Common myeloid progenitor, CD34-positive (primary cell): ENCODE measurements at regions not wholly inside any gene's neighbourhood (a gene's known extent, or its start where the extent isn't known, plus 50 kb on each side); places are given as distances from the start of the nearest gene placed in this dataset.

Experiments
- CTCF ChIA-PET: fragments of 350-600 bp; sonication (Branson Sonifier 250); formaldehyde crosslinking; loops from one replicate; lab custom pipeline; 2021; ENCODE audit warnings: antibody characterized with exemption; lab: Charles Lee
- POLR2A ChIA-PET: fragments of 350-600 bp; sonication (Branson Sonifier 250); formaldehyde crosslinking; loops from one replicate; lab custom pipeline; 2021; ENCODE audit warnings: antibody characterized with exemption; lab: Charles Lee
- DNase-seq, 3 donors: peaks; one replicate each; pipeline versions ENCODE4 v3.0.0 to v3.0.0-alpha.2; 2013
- H3K27ac ChIP-seq, 2 experiments: 1 replicate in 1 of 2; 2 replicates in 1 of 2; pipeline ENCODE4 v1.7.0; 2013; ENCODE audit warnings: inconsistent platforms in 2 of 2, low read length in 2 of 2, mild to moderate bottlenecking in 2 of 2, low read depth in 1 of 2, moderate library complexity in 1 of 2; ENCODE audit not compliant: severe bottlenecking in 2 of 2, insufficient read depth in 1 of 2, poor library complexity in 1 of 2
- H3K27me3 ChIP-seq, 5 experiments: replicated peaks in 2 of 5; 1 replicate in 3 of 5; 2 replicates in 2 of 5; pipeline versions ENCODE4 v1.6.1 to v1.7.0; 2013; ENCODE audit warnings: low read length in 4 of 5, mild to moderate bottlenecking in 2 of 5, moderate library complexity in 2 of 5, inconsistent platforms in 1 of 5; ENCODE audit not compliant: insufficient read depth in 5 of 5, control insufficient read depth in 4 of 5
- H3K36me3 ChIP-seq, 4 experiments: 1 replicate in 2 of 4; 2 replicates in 2 of 4; pipeline versions ENCODE4 v1.6.1 to v1.7.0; 2013; ENCODE audit warnings: low read length in 3 of 4, control low read depth in 1 of 4, mild to moderate bottlenecking in 1 of 4; ENCODE audit not compliant: control insufficient read depth in 4 of 4, insufficient read depth in 4 of 4
- H3K4me1 ChIP-seq, 4 experiments: 1 replicate in 3 of 4; 2 replicates in 1 of 4; pipeline versions ENCODE4 v1.6.1 to v1.7.1; 2013; ENCODE audit warnings: low read length in 3 of 4, mild to moderate bottlenecking in 3 of 4, control low read depth in 1 of 4, inconsistent platforms in 1 of 4, moderate library complexity in 1 of 4; ENCODE audit not compliant: control insufficient read depth in 4 of 4, insufficient read depth in 4 of 4; ENCODE audit errors: control extremely low read depth in 1 of 4
- H3K4me3 ChIP-seq, 7 experiments: 1 replicate in 4 of 7; 2 replicates in 3 of 7; pipeline versions ENCODE4 v1.5.1 to v1.7.0; 2013; ENCODE audit warnings: mild to moderate bottlenecking in 7 of 7, low read length in 6 of 7, moderate library complexity in 6 of 7, inconsistent platforms in 2 of 7, low read depth in 2 of 7, control low read depth in 1 of 7; ENCODE audit not compliant: insufficient read depth in 4 of 7, control insufficient read depth in 1 of 7; ENCODE audit errors: extremely low read depth in 1 of 7
- H3K9me3 ChIP-seq, 5 experiments: 1 replicate in 4 of 5; 2 replicates in 1 of 5; pipeline versions ENCODE4 v1.6.1 to v1.7.1; 2013; ENCODE audit warnings: low read length in 4 of 5, mild to moderate bottlenecking in 2 of 5, inconsistent platforms in 1 of 5, low read depth in 1 of 5, moderate library complexity in 1 of 5; ENCODE audit not compliant: control insufficient read depth in 4 of 5, insufficient read depth in 2 of 5; ENCODE audit errors: control extremely low read depth in 1 of 5
- WGBS: methylation state at CpG from one replicate; pipeline ENCODE4 v1.1.5; 2013; ENCODE audit not compliant: insufficient coverage; 5-methylcytosine and 5-hydroxymethylcytosine counted together

DNA sequence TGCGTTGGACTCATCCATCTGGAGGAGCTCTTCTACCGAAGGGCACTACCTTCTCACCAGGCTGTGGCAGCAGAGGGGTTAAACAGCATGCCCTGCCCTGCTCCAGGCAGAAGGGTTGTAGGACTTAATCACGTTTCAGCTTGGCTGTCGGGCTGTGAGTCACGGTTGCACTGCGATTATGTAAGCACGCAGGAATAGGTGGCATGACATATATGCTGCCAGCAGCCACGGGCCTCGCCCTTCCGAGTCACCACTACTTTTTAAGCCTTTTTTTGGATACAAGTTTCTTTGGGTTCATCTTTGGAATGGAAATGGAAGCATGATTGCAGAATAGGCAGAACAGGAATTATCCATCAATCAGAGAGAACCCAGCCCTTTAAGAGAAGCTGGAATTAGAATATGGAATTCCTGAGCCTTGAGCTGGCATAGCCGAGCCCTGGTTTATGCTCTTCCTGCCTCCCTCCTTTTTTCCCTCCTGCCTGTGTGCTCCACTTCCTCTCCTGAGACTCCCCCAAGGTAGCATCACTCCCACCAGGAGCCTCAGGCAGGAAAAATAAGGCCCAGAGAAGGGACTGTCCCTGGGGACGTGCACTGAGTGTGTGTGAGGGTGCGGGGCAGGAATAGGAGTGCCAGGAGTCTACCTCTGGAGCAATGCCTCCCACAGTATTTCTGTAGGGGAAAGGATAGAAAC lies 86.8 kb downstream of the SEMA4F start:
- WGBS, result 89% methylated on average over 12 of the region's 13 CpGs
- peaks cover 0 to 11% (median 4%) of the 10 kb centered on the region in 4 experiments for H3K4me1 ChIP-seq
- H3K27ac ChIP-seq, result no peak overlapping the region
- H3K27me3 ChIP-seq, result peaks cover 0 to 1% (median 0%) of the 10 kb centered on the region in 5 experiments
- H3K9me3 ChIP-seq, result peaks cover 0 to 6% (median 4%) of the 10 kb centered on the region in 5 experiments
- H3K4me3 ChIP-seq, result no peak overlapping the region
- DNase-seq, result peak in 2 of 3 donors; percentile 42 to 54
- H3K36me3 ChIP-seq, result no peaks in the 10 kb centered on the region
- POLR2A ChIA-PET, result no interaction called here
- CTCF ChIA-PET, result interaction anchor here (1.0 to 1.5 kb wide), 5 partner anchors 18 to 151 kb away, joined by 3 to 4 read pairs (median 3); no protein-coding TSS in a partner anchor

DNA sequence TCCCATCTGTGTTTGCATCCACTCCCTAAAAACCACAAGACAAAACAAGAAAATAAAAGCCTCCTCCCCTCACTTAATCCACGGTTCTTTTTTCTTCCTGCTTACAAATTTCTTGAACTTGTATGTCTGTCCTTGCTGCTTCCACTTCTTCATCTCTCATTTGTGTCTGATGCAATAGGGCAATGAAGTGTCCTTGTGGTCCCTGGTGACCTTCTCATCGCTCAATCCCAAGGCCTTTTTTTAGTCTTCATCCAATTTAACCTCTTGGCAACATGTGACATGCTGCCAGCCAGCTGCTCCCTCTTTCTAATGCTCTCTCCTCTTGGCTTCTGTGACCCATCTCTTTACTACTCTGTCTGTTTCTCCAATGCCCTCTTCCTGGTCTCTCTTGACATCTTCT lies 87.6 kb downstream of the SEMA4F start:
- CTCF ChIA-PET, result interaction anchor here (1.1 to 1.5 kb wide), 3 partner anchors 27 to 152 kb away, joined by 3 to 4 read pairs (median 3); no protein-coding TSS in a partner anchor
- 83% methylated on average over 2 of the region's 2 CpGs for WGBS

GRCh38 chr2:74742471-74742870 lies 88.4 kb downstream of the SEMA4F start:
- CTCF ChIA-PET, result interaction anchor here (1.4 to 2.5 kb wide), 4 partner anchors 10 to 134 kb away, joined by 3 to 9 read pairs (median 4); no protein-coding TSS in a partner anchor
- WGBS, result no CpG with 5 or more reads among the region's 1 CpG
- Histone ChIP-seq H3K27ac (no peak overlapping the region), H3K27me3 (peaks cover 0 to 1% (median 0%) of the 10 kb centered on the region in 5 experiments), H3K4me1 (peaks cover 0 to 11% (median 4%) of the 10 kb centered on the region in 4 experiments), H3K9me3 (no peaks in the 10 kb centered on the region), H3K4me3 (no peak overlapping the region), H3K36me3 (no peaks in the 10 kb centered on the region)
- POLR2A ChIA-PET, result no interaction called here
- no peak for DNase-seq

More for the DNA sequence above, 87.6 kb downstream of the SEMA4F start:
- Histone ChIP-seq H3K9me3 (peaks cover 0 to 2% (median 0%) of the 10 kb centered on the region in 5 experiments), H3K4me3 (no peak overlapping the region), H3K4me1 (peaks cover 0 to 11% (median 4%) of the 10 kb centered on the region in 4 experiments), H3K27me3 (peaks cover 0 to 1% (median 0%) of the 10 kb centered on the region in 5 experiments), H3K27ac (no peak overlapping the region), H3K36me3 (no peaks in the 10 kb centered on the region)
- no peak for DNase-seq
- POLR2A ChIA-PET, result no interaction called here

DNA sequence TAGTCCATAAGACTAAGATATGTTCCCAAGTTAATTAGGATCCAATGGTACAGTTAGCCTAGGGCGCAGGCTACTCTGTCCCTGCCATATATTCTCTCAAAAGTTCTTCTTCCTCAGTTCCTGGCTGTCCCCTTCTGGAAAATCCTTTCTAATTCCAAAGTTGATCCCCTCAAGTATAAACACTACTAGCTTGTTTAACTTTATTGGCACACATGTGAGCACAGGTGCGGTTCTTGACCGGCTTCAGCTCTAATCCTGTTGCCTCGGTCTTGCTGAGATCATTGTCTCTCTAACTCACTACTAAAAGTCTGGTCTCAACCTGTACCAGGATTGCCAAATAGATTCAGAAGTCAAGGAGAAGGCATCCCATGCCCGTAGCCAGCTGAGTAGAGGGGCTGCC lies 89.0 kb downstream of the SEMA4F start:
- DNase-seq, result no peak
- CTCF ChIA-PET, result interaction anchor here (1.4 to 2.5 kb wide), 3 partner anchors 9 to 131 kb away, joined by 3 to 9 read pairs (median 3); no protein-coding TSS in a partner anchor
- Histone ChIP-seq H3K4me3 (no peak overlapping the region), H3K27ac (no peak overlapping the region), H3K36me3 (no peaks in the 10 kb centered on the region), H3K27me3 (peaks cover 0 to 1% (median 0%) of the 10 kb centered on the region in 5 experiments), H3K4me1 (peaks cover 0 to 11% (median 4%) of the 10 kb centered on the region in 4 experiments), H3K9me3 (no peaks in the 10 kb centered on the region)
- WGBS, result 95% methylated on average over 5 of the region's 5 CpGs
- POLR2A ChIA-PET, result no interaction called here

DNA sequence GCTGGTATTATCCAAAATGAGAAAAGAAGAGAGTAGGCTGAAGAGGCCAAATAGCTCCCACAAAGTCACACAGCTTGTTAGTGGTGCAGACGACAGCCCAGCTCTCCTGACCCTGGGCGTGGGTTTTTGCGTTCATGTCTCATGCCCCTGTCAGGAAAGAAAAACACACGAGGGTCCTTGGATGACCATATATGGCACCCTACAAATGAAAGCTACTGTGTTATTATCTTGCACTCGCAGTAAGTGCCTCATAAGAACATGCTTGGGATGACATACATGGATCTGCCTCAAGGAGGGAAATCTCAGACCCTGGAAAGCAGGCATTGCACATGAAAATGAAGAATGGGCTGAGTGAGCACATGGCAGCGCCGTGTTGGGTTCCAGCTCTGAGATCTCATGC lies 89.7 kb downstream of the SEMA4F start:
- DNase-seq, result no peak
- POLR2A ChIA-PET, result no interaction called here
- peaks cover 0 to 11% (median 4%) of the 10 kb centered on the region in 4 experiments for H3K4me1 ChIP-seq
- no peaks in the 10 kb centered on the region for H3K9me3 ChIP-seq
- CTCF ChIA-PET, result interaction anchor here (1.3 to 2.5 kb wide), 4 partner anchors 8 to 355 kb away, joined by 3 to 9 read pairs (median 4); no protein-coding TSS in a partner anchor
- WGBS, result 90% methylated on average over 7 of the region's 7 CpGs
- H3K27me3 ChIP-seq, result peaks cover 0 to 1% (median 0%) of the 10 kb centered on the region in 5 experiments
- no peak overlapping the region for H3K27ac ChIP-seq
- no peak overlapping the region for H3K4me3 ChIP-seq
- H3K36me3 ChIP-seq, result no peaks in the 10 kb centered on the region

GRCh38 chr2:74744731-74745515 lies 89.0 kb upstream of the HK2 start:
- no peaks in the 10 kb centered on the region for H3K36me3 ChIP-seq
- POLR2A ChIA-PET, result no interaction called here
- H3K4me1 ChIP-seq, result peaks cover 0 to 3% (median 0%) of the 10 kb centered on the region in 4 experiments
- H3K27ac ChIP-seq, result no peak overlapping the region
- no peaks in the 10 kb centered on the region for H3K9me3 ChIP-seq
- CTCF ChIA-PET, result interaction anchor here (0.8 to 1.3 kb wide), 3 partner anchors 13 to 354 kb away, joined by 3 to 5 read pairs (median 3); no protein-coding TSS in a partner anchor
- H3K4me3 ChIP-seq, result no peak overlapping the region
- DNase-seq, result no peak
- peaks cover 0 to 1% (median 0%) of the 10 kb centered on the region in 5 experiments for H3K27me3 ChIP-seq
- 87% methylated on average over 4 of the region's 4 CpGs for WGBS
